ENCODE measurements at regions not wholly inside any gene's neighbourhood (a gene's known extent, or its start where the extent isn't known, plus 50 kb on each side); places are given as distances from the start of the nearest gene placed in this dataset.

- WGBS, 4 donors: 72 to 75% (median 73%) methylated on average over 5 of the region's 5 CpGs
- TF ChIP-seq CTCF (IDR thresholded peaks at IDR 0.05) (no peak), POLR2A (IDR thresholded peaks at IDR 0.05) (no peak)
- no peaks in the 10 kb centered on the region for H3K4me1 ChIP-seq
- DNase-seq (no peak), ATAC-seq (no peak)
- H3K27ac ChIP-seq: no peak overlapping the region
- no peaks in the 10 kb centered on the region for H3K9me3 ChIP-seq
- H3K27me3 ChIP-seq: peaks cover 0 to 34% (median 0%) of the 10 kb centered on the region in 9 donors
- intact Hi-C loops (cut with DNase I): no loop called here
- no peak overlapping the region for H3K4me3 ChIP-seq
- H3K36me3 ChIP-seq: no peaks in the 10 kb centered on the region
These were observed 91.9 kb upstream of the EYA2 start for GRCh38 chr20:46802722-46803121.

GRCh38 chr20:46803123-46804020, 91.3 kb upstream of the EYA2 start:
- WGBS, 4 donors: 71 to 76% (median 74%) methylated on average over 12 of the region's 12 CpGs
- H3K27me3 ChIP-seq: peaks cover 0 to 30% (median 0%) of the 10 kb centered on the region in 9 donors
- no peak overlapping the region for H3K27ac ChIP-seq
- DNase-seq: no peak
- H3K9me3 ChIP-seq: no peaks in the 10 kb centered on the region
- no peak overlapping the region for H3K4me3 ChIP-seq
- intact Hi-C loops (cut with DNase I): no loop called here
- H3K36me3 ChIP-seq: no peaks in the 10 kb centered on the region
- TF ChIP-seq POLR2A (IDR thresholded peaks at IDR 0.05): no peak
- TF ChIP-seq CTCF (IDR thresholded peaks at IDR 0.05): no peak
- ATAC-seq: no peak
- H3K4me1 ChIP-seq: no peaks in the 10 kb centered on the region

GRCh38 chr20:46804126-46804525, 90.5 kb upstream of the EYA2 start:
- peaks cover 0 to 23% (median 0%) of the 10 kb centered on the region in 9 donors for H3K27me3 ChIP-seq
- intact Hi-C loops (cut with DNase I): no loop called here
- H3K27ac ChIP-seq: no peak overlapping the region
- DNase-seq (no peak), ATAC-seq (no peak)
- no peak overlapping the region for H3K4me3 ChIP-seq
- no peaks in the 10 kb centered on the region for H3K9me3 ChIP-seq
- H3K36me3 ChIP-seq: no peaks in the 10 kb centered on the region
- H3K4me1 ChIP-seq: no peaks in the 10 kb centered on the region
- WGBS, 4 donors: 85 to 92% (median 89%) methylated on average over 3 of the region's 3 CpGs
- no peak for TF ChIP-seq CTCF (IDR thresholded peaks at IDR 0.05)
- TF ChIP-seq POLR2A (IDR thresholded peaks at IDR 0.05): no peak

GRCh38 chr20:46805836-46806235, 88.8 kb upstream of the EYA2 start:
- H3K4me3 ChIP-seq: no peak overlapping the region
- intact Hi-C loops (cut with DNase I): no loop called here
- 94 to 96% (median 95%) methylated on average over 9 of the region's 9 CpGs for WGBS, 4 donors
- peaks cover 0 to 19% (median 4%) of the 10 kb centered on the region in 9 donors for H3K27me3 ChIP-seq
- no peaks in the 10 kb centered on the region for H3K4me1 ChIP-seq
- no peaks in the 10 kb centered on the region for H3K36me3 ChIP-seq
- TF ChIP-seq POLR2A (IDR thresholded peaks at IDR 0.05) (no peak), CTCF (IDR thresholded peaks at IDR 0.05) (no peak)
- H3K27ac ChIP-seq: no peak overlapping the region
- DNase-seq: no peak
- no peaks in the 10 kb centered on the region for H3K9me3 ChIP-seq
- ATAC-seq: no peak
